HepG2 (cell line): ENCODE measurements at regions not wholly inside any gene's neighbourhood (a gene's known extent, or its start where the extent isn't known, plus 50 kb on each side); places are given as distances from the start of the nearest gene placed in this dataset.

Experiments
- ATAC-seq: fragments of 200-7000 bp; cut with Tn5 transposase; 3 replicates; pipeline ENCODE4 v1.9.1; 2020; ENCODE audit warnings: mild to moderate bottlenecking, moderate library complexity
- BruUV-seq: library from RNA; stranded (reverse); fragments of 400-500 nt; replicated peaks from 2 replicates; lab custom pipeline; 2021; lab: Mats Ljungman, UMichigan
- CTCF ChIA-PET: fragments of 300-600 bp; formaldehyde crosslinking; extraction: SDS; loops from one replicate; lab custom pipeline; 2021; ENCODE audit warnings: low total read pairs, inconsistent platforms, low intra/inter-chr PET ratio; lab: Yijun Ruan, JAX
- POLR2A ChIA-PET: fragments of 350-600 bp; sonication (Branson Sonifier 250); formaldehyde crosslinking; loops from one replicate; lab custom pipeline; 2020; ENCODE audit warnings: antibody characterized with exemption, inconsistent platforms; lab: Yijun Ruan, JAX
- DNase-seq: peaks from one replicate; pipeline ENCODE4 v3.0.0-alpha.2; 2015; ENCODE audit warnings: low spot score
- FAIRE-seq: peaks from 3 replicates; lab custom pipeline; 2011; peaks lifted over from hg19 to GRCh38; lab: Jason Lieb, UNC
- H2AFZ ChIP-seq: one replicate; pipeline ENCODE4 v1.6.1; 2011; ENCODE audit warnings: low read length, inconsistent platforms
- H3K27ac ChIP-seq: fragments of 300-600 bp; 3 replicates; pipeline ENCODE4 v1.8.0; 2011; ENCODE audit warnings: mixed run types, mild to moderate bottlenecking, mixed read lengths, low read length, inconsistent platforms; ENCODE audit not compliant: insufficient read depth; ENCODE audit errors: extremely low read length
- H3K27me3 ChIP-seq, 2 experiments: fragments of 200-600 bp in 1 of 2; 2 replicates in 1 of 2; 3 replicates in 1 of 2; pipeline versions ENCODE4 v1.6.0 to v1.8.0; 2011; ENCODE audit warnings: low read length in 2 of 2, mild to moderate bottlenecking in 2 of 2, moderate library complexity in 2 of 2, inconsistent platforms in 1 of 2; ENCODE audit not compliant: insufficient read depth in 2 of 2, control insufficient read depth in 1 of 2
- H3K36me3 ChIP-seq, 2 experiments: fragments of 200-600 bp in 1 of 2; replicated peaks in 1 of 2; 2 replicates in 1 of 2; 3 replicates in 1 of 2; pipeline versions ENCODE4 v1.5.1 to v1.8.0; 2011; ENCODE audit warnings: low read length in 2 of 2, inconsistent platforms in 1 of 2; ENCODE audit not compliant: insufficient read depth in 2 of 2, control insufficient read depth in 1 of 2
- H3K4me1 ChIP-seq: 2 replicates; pipeline ENCODE4 v1.5.1; 2012; ENCODE audit warnings: low read length, inconsistent platforms; ENCODE audit not compliant: insufficient read depth
- H3K4me2 ChIP-seq: 2 replicates; pipeline ENCODE4 v1.6.0; 2011; ENCODE audit warnings: low read depth, low read length, inconsistent platforms
- H3K4me3 ChIP-seq, 3 experiments: fragments of 200-600 bp in 1 of 3; sonication (generic), shearing (Covaris generic) in 1 of 3; replicated peaks in 1 of 3; 2 replicates each; pipeline ENCODE4 v1.5.1; 2011 to 2016; ENCODE audit warnings: low read length in 3 of 3, inconsistent platforms in 2 of 3, low read depth in 2 of 3, mild to moderate bottlenecking in 2 of 3, control low read depth in 1 of 3, mixed read lengths in 1 of 3; ENCODE audit not compliant: insufficient read depth in 1 of 3
- H3K79me2 ChIP-seq: one replicate; pipeline ENCODE4 v1.6.1; 2011; ENCODE audit warnings: low read length, inconsistent platforms; ENCODE audit not compliant: insufficient read depth
- H3K9ac ChIP-seq: 2 replicates; pipeline ENCODE4 v1.6.0; 2011; ENCODE audit warnings: mild to moderate bottlenecking, low read depth, low read length, inconsistent platforms; ENCODE audit not compliant: insufficient read depth
- H3K9me3 ChIP-seq: 2 replicates; pipeline ENCODE4 v1.5.1; 2012; ENCODE audit warnings: mild to moderate bottlenecking, low read length
- H4K20me1 ChIP-seq: 2 replicates; pipeline ENCODE4 v1.6.0; 2011; ENCODE audit warnings: inconsistent platforms, mild to moderate bottlenecking, low read length, moderate library complexity; ENCODE audit not compliant: insufficient read depth
- CREM ChIP-seq, 2 experiments: sonication (generic) in 1 of 2; formaldehyde crosslinking in 1 of 2; IDR thresholded peaks; 2 replicates each; pipeline versions ENCODE4 v1.4.0 to v1.6.1; 2016 to 2020; ENCODE audit warnings: antibody characterized with exemption in 1 of 2, mild to moderate bottlenecking in 1 of 2, missing genetic modification reagents in 1 of 2
- GLI4 ChIP-seq: sonication (generic); formaldehyde crosslinking; IDR thresholded peaks from 2 replicates; pipeline ENCODE4 v1.5.1; 2020; ENCODE audit warnings: missing genetic modification reagents, mild to moderate bottlenecking, moderate library complexity, borderline replicate concordance
- NFE2 ChIP-seq: sonication (generic); formaldehyde crosslinking; IDR thresholded peaks from 2 replicates; pipeline ENCODE4 v1.4.0; 2020; ENCODE audit warnings: missing genetic modification reagents
- PHB2 ChIP-seq: fragments of 450-650 bp; IDR thresholded peaks from 2 replicates; pipeline ENCODE4 v1.6.1; 2018; ENCODE audit not compliant: partially characterized antibody
- POGZ ChIP-seq: sonication (generic); formaldehyde crosslinking; IDR thresholded peaks from 2 replicates; pipeline ENCODE4 v1.4.0; 2020; ENCODE audit warnings: mild to moderate bottlenecking, missing genetic modification reagents
- RXRA ChIP-seq: sonication (generic); formaldehyde crosslinking; IDR thresholded peaks from 2 replicates; pipeline ENCODE4 v1.5.1; 2020; ENCODE audit warnings: missing genetic modification reagents
- TGIF2 ChIP-seq: IDR thresholded peaks from 2 replicates; pipeline ENCODE4 v1.6.1; 2016; ENCODE audit warnings: control low read depth, missing compliant biosample characterization
- WGBS: methylation state at CpG from one replicate; pipeline ENCODE4 v1.1.6; 2017; ENCODE audit warnings: low lambda C conversion rate; 5-methylcytosine and 5-hydroxymethylcytosine counted together
- in situ Hi-C: cut with HindIII; loops from 2 replicates; pipeline ENCODE4 v1.10.0; 2017; ENCODE audit warnings: low pct_unique_long_range_greater_than_20kb; ENCODE audit not compliant: extremely low pct_ligation_motif_present
- intact Hi-C: fragments of 100-400 bp; cut with micrococcal nuclease; formaldehyde crosslinking; loops from one replicate; pipeline ENCODE4 v1.10.0; 2022; ENCODE audit not compliant: unreplicated experiment
- TF ChIP-seq, protein P1 (sequence below): sonication (generic); formaldehyde crosslinking; IDR thresholded peaks from 2 replicates; pipeline ENCODE4 v1.4.0; 2020; ENCODE audit warnings: low read depth, mild to moderate bottlenecking, missing genetic modification reagents
- TF ChIP-seq, protein P2 (sequence below): sonication (generic); formaldehyde crosslinking; IDR thresholded peaks from 2 replicates; pipeline ENCODE4 v1.5.1; 2020; ENCODE audit warnings: mild to moderate bottlenecking, moderate library complexity, missing genetic modification reagents
- TF ChIP-seq, protein P3 (sequence below): sonication (generic); formaldehyde crosslinking; IDR thresholded peaks from 2 replicates; pipeline ENCODE4 v1.8.0; 2022; ENCODE audit warnings: low read depth, missing genetic modification reagents
- TF ChIP-seq, protein P4 (sequence below): sonication (generic); formaldehyde crosslinking; IDR thresholded peaks from 2 replicates; pipeline ENCODE4 v1.5.0; 2020; ENCODE audit warnings: mild to moderate bottlenecking, missing genetic modification reagents, borderline replicate concordance

DNA sequence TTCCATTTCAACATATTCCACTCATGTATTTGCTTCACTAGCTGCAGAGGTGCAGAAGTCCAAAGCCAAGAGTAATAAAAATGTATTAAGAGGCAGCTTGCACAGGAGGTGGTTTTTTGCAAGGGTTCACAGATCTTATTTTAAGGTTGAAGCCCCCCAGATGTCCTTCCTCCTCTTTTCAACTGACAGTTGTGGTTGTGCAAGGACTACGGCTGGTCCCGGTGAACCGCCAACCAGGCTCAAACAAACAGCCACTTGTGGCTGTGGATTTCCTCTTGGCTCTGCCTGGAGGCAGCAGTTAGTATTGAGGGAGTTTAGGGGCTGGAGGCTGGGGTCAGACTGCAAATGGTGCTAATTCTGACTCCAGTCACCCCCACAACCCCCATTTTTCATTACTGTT lies 240.7 kb upstream of the TBC1D5 start (continued):
- TF ChIP-seq, protein P1, sequence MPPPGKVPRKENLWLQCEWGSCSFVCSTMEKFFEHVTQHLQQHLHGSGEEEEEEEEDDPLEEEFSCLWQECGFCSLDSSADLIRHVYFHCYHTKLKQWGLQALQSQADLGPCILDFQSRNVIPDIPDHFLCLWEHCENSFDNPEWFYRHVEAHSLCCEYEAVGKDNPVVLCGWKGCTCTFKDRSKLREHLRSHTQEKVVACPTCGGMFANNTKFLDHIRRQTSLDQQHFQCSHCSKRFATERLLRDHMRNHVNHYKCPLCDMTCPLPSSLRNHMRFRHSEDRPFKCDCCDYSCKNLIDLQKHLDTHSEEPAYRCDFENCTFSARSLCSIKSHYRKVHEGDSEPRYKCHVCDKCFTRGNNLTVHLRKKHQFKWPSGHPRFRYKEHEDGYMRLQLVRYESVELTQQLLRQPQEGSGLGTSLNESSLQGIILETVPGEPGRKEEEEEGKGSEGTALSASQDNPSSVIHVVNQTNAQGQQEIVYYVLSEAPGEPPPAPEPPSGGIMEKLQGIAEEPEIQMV (CRISPR knock-in tag): no peak
- TF ChIP-seq RXRA (CRISPR knock-in tag): no peak
- TF ChIP-seq, protein P2, sequence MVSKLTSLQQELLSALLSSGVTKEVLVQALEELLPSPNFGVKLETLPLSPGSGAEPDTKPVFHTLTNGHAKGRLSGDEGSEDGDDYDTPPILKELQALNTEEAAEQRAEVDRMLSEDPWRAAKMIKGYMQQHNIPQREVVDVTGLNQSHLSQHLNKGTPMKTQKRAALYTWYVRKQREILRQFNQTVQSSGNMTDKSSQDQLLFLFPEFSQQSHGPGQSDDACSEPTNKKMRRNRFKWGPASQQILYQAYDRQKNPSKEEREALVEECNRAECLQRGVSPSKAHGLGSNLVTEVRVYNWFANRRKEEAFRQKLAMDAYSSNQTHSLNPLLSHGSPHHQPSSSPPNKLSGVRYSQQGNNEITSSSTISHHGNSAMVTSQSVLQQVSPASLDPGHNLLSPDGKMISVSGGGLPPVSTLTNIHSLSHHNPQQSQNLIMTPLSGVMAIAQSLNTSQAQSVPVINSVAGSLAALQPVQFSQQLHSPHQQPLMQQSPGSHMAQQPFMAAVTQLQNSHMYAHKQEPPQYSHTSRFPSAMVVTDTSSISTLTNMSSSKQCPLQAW (CRISPR knock-in tag): no peak
- TF ChIP-seq POGZ (CRISPR knock-in tag): no peak

DNA sequence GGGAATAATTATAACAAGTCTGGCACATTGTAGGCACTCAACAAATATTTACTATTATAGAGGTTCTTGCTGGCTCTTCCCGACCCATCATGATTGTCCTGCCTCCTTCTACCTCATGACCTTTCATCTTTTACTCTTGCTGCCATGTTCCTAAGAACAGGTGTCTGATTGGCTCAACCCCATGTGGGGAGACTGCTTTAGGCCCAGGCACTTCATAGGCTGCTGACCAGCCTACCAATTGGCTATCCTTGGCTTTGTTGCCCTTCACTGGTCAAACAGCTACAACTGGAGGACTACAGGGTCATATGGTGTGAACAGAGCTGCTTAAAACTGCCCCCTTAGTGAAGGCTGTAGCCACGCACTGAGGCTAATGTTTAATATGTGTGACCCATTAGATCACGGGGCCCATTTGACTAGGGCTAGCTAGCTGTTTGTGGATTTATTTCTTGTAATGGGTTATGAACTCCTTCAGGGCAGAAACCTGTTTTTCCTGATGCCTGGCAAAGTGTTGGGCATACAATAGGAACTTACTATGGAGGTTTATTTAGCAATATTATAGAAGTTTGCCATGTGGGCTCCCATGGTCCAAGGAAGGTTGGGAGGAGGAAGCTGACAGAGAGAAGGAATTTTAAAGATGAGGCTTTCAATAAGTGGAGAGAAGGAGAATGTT lies 239.9 kb upstream of the TBC1D5 start:
- H3K9ac ChIP-seq: no peak overlapping the region
- ATAC-seq: no peak
- H3K27me3 ChIP-seq: peaks cover 0 to 9% of the 10 kb centered on the region in 2 experiments; a peak in 1 of 5 replicates
- H4K20me1 ChIP-seq: no peaks in the 10 kb centered on the region
- DNase-seq: no peak
- no peaks in the 10 kb centered on the region for H3K79me2 ChIP-seq
- H3K36me3 ChIP-seq: no peaks in the 10 kb centered on the region
- no peak for FAIRE-seq
- in situ Hi-C loops (no loop called here), intact Hi-C loops (no loop called here)
- H3K27ac ChIP-seq: no peak overlapping the region
- no peak overlapping the region for H3K4me2 ChIP-seq
- BruUV-seq: no TSS peak
- H3K4me3 ChIP-seq: no peak overlapping the region
- CTCF ChIA-PET: no interaction called here
- H3K9me3 ChIP-seq: no peaks in the 10 kb centered on the region
- no peak overlapping the region for H2AFZ ChIP-seq
- POLR2A ChIA-PET: no interaction called here
- no peaks in the 10 kb centered on the region for H3K4me1 ChIP-seq
- WGBS: 6% methylated on average over 3 of the region's 3 CpGs
- TF ChIP-seq TGIF2 (CRISPR knock-in tag): no peak
- no peak for TF ChIP-seq CREM (IDR thresholded peaks at IDR 0.05)
- no peak for TF ChIP-seq CREM (CRISPR knock-in tag; IDR thresholded peaks at IDR 0.05)
- TF ChIP-seq, protein P3, sequence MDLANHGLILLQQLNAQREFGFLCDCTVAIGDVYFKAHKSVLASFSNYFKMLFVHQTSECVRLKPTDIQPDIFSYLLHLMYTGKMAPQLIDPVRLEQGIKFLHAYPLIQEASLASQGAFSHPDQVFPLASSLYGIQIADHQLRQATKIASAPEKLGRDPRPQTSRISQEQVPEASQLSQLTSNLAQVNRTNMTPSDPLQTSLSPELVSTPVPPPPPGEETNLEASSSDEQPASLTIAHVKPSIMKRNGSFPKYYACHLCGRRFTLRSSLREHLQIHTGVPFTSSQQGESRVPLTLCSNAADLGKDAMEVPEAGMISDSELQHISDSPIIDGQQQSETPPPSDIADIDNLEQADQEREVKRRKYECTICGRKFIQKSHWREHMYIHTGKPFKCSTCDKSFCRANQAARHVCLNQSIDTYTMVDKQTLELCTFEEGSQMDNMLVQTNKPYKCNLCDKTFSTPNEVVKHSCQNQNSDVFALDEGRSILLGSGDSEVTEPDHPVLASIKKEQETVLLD (CRISPR knock-in tag): no peak
- TF ChIP-seq, protein P4, sequence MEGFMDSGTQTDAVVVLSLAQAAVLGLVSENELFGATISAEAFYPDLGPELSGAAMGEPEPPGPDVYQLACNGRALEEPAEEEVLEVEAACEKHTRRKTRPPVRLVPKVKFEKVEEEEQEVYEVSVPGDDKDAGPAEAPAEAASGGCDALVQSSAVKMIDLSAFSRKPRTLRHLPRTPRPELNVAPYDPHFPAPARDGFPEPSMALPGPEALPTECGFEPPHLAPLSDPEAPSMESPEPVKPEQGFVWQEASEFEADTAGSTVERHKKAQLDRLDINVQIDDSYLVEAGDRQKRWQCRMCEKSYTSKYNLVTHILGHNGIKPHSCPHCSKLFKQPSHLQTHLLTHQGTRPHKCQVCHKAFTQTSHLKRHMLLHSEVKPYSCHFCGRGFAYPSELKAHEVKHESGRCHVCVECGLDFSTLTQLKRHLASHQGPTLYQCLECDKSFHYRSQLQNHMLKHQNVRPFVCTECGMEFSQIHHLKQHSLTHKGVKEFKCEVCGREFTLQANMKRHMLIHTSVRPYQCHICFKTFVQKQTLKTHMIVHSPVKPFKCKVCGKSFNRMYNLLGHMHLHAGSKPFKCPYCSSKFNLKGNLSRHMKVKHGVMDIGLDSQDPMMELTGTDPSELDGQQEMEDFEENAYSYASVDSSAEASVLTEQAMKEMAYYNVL: no peak
- no peak for TF ChIP-seq NFE2 (CRISPR knock-in tag)
- TF ChIP-seq GLI4 (CRISPR knock-in tag): no peak
- no peak for TF ChIP-seq PHB2
